Stimulated activated CD4-positive, alpha-beta T cell treated with anti-CD3 and anti-CD28 coated beads, Interleukin-1b, Interleukin-23, amount 100 ng/mL, for 1 hour (primary cell): ENCODE measurements at regions not wholly inside any gene's neighbourhood (a gene's known extent, or its start where the extent isn't known, plus 50 kb on each side); places are given as distances from the start of the nearest gene placed in this dataset.
A peak's percentile ranks its signal among the peaks of the same experiment; 100 is the strongest.
"Not testable (repeated sequence)": the region's sequence is repeated elsewhere in the genome, so short reads cannot be mapped to it uniquely, and the experiment has no call there.

ENCODE experiments used
- DNase-seq, 2 donors: peaks; one replicate each; pipeline ENCODE4 v3.0.0-alpha.2; 2020; ENCODE audit warnings: low read depth in 2 of 2

- DNase-seq = no peak
Observed at GRCh38 chr5:101751105-101751504, 545.0 kb downstream of the SLCO4C1 start.

GRCh38 chr5:101743000-101743399, 553.1 kb downstream of the SLCO4C1 start:
- DNase-seq = not testable (repeated sequence)

GRCh38 chr5:101728933-101729332, 567.2 kb downstream of the SLCO4C1 start:
- no peak for DNase-seq

GRCh38 chr5:101721543-101721942, 574.5 kb downstream of the SLCO4C1 start:
- DNase-seq = no peak

GRCh38 chr5:101720033-101720432, 576.1 kb downstream of the SLCO4C1 start:
- DNase-seq = no peak

- no peak for DNase-seq
Observed at GRCh38 chr5:101717721-101718120, 578.4 kb downstream of the SLCO4C1 start.

GRCh38 chr5:101716941-101717340, 579.1 kb downstream of the SLCO4C1 start:
- DNase-seq = no peak

- not testable (repeated sequence) for DNase-seq
Observed at GRCh38 chr5:101715790-101716189, 580.3 kb downstream of the SLCO4C1 start.

- DNase-seq = no peak
Observed at GRCh38 chr5:101689306-101689705, 606.8 kb downstream of the SLCO4C1 start.

- DNase-seq = no peak
Observed at GRCh38 chr5:101688156-101688555, 607.9 kb downstream of the SLCO4C1 start.

- no peak for DNase-seq
Observed at GRCh38 chr5:101687349-101687985, 608.6 kb downstream of the SLCO4C1 start.

GRCh38 chr5:101686536-101687157, 609.4 kb downstream of the SLCO4C1 start:
- no peak for DNase-seq

- DNase-seq = no peak
Observed at GRCh38 chr5:101679816-101680215, 616.3 kb downstream of the SLCO4C1 start.

- DNase-seq = peak in 1 of 2 donors; percentile 1
Observed at GRCh38 chr5:101678481-101679193, 617.4 kb downstream of the SLCO4C1 start.

- DNase-seq = no peak
Observed at GRCh38 chr5:101677961-101678360, 618.1 kb downstream of the SLCO4C1 start.

GRCh38 chr5:101676646-101677045, 619.4 kb downstream of the SLCO4C1 start:
- no peak for DNase-seq

- no peak for DNase-seq
Observed at GRCh38 chr5:101675510-101676219, 620.4 kb downstream of the SLCO4C1 start.

GRCh38 chr5:101673120-101673519, 623.0 kb downstream of the SLCO4C1 start:
- DNase-seq = no peak

GRCh38 chr5:101664071-101664791, 631.9 kb downstream of the SLCO4C1 start:
- no peak for DNase-seq

- DNase-seq = no peak
Observed at GRCh38 chr5:101663543-101663942, 632.5 kb downstream of the SLCO4C1 start.

- no peak for DNase-seq
Observed at GRCh38 chr5:101662263-101662662, 633.8 kb downstream of the SLCO4C1 start.

- DNase-seq = no peak
Observed at GRCh38 chr5:101658433-101658832, 637.7 kb downstream of the SLCO4C1 start.
